AG09309 (cell line): ENCODE measurements at regions not wholly inside any gene's neighbourhood (a gene's known extent, or its start where the extent isn't known, plus 50 kb on each side); places are given as distances from the start of the nearest gene placed in this dataset.

Source experiments
- DNase-seq: peaks from one replicate; pipeline ENCODE4 v3.0.0-alpha.2; 2010; ENCODE audit warnings: low read depth
- H3K4me3 ChIP-seq: 2 replicates; pipeline ENCODE4 v1.5.1; 2011; ENCODE audit warnings: mild to moderate bottlenecking, low read depth, low read length, moderate library complexity; ENCODE audit not compliant: control insufficient read depth
- TF ChIP-seq, protein P1 (sequence below): IDR thresholded peaks from 2 replicates; pipeline ENCODE4 v1.5.1; 2011; ENCODE audit warnings: mild to moderate bottlenecking, low read depth, low read length, inconsistent platforms; ENCODE audit not compliant: insufficient read depth, control insufficient read depth; ENCODE audit errors: missing control alignments

DNA sequence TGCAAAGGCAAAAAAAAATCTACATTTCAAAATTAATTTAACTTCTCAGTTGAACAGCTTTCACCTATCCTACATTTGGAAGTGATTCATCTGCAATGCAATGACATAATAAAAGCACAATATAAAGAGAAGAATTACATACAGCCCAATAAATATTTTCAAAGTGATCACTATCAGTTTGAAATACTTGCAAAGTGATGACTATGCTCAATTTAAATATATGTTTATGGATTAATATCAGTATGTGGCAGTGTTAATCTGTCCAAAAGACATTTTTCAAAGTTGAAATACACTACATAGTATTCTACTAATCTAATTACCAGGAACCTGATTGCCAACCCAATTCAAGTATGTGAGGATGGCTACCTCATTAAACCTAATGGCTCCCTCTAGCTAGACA, 460.7 kb upstream of the ATXN7L3B start:
- TF ChIP-seq, protein P1, sequence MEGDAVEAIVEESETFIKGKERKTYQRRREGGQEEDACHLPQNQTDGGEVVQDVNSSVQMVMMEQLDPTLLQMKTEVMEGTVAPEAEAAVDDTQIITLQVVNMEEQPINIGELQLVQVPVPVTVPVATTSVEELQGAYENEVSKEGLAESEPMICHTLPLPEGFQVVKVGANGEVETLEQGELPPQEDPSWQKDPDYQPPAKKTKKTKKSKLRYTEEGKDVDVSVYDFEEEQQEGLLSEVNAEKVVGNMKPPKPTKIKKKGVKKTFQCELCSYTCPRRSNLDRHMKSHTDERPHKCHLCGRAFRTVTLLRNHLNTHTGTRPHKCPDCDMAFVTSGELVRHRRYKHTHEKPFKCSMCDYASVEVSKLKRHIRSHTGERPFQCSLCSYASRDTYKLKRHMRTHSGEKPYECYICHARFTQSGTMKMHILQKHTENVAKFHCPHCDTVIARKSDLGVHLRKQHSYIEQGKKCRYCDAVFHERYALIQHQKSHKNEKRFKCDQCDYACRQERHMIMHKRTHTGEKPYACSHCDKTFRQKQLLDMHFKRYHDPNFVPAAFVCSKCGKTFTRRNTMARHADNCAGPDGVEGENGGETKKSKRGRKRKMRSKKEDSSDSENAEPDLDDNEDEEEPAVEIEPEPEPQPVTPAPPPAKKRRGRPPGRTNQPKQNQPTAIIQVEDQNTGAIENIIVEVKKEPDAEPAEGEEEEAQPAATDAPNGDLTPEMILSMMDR = no peak
- no peak for DNase-seq
- no peak overlapping the region for H3K4me3 ChIP-seq

DNA sequence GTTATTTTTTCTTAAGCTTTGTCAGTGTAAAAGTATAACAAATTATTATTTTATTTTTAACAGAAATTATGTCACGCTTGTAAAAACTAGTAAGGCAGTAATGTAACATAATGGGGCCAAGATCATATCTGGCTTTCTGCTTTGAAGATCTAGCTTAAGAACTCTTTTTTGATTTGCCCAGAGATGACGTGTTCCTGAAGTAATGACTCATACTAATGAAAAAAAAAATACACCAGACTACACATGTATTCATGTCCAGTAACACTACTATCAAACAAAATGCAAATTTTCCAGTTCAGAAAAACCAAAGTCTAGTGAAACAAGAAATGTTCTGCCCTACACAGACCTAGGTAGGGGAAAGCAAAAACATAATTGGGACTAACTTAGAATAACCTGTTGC, 432.2 kb upstream of the ATXN7L3B start:
- TF ChIP-seq, protein P1 = no peak
- no peak for DNase-seq
- H3K4me3 ChIP-seq = no peak overlapping the region

DNA sequence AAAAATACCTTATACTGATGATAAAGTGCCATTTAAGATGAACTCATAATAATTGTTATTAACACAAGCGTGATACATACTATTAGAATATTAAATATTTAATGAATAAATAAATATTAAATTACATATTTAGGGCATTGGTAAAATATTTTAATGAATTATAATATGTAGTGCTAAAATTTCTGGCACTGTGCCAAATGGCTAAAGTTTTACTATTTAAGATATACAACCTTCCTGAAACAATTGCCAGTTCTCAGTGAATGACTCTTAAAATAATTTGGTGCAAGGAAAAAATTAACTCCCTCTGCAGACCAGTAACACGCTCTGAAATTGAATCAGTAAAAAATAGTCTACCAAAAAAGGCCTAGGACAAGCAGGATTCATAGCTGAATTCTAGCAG, 428.9 kb upstream of the ATXN7L3B start:
- TF ChIP-seq, protein P1 = no peak
- H3K4me3 ChIP-seq = no peak overlapping the region
- no peak for DNase-seq

DNA sequence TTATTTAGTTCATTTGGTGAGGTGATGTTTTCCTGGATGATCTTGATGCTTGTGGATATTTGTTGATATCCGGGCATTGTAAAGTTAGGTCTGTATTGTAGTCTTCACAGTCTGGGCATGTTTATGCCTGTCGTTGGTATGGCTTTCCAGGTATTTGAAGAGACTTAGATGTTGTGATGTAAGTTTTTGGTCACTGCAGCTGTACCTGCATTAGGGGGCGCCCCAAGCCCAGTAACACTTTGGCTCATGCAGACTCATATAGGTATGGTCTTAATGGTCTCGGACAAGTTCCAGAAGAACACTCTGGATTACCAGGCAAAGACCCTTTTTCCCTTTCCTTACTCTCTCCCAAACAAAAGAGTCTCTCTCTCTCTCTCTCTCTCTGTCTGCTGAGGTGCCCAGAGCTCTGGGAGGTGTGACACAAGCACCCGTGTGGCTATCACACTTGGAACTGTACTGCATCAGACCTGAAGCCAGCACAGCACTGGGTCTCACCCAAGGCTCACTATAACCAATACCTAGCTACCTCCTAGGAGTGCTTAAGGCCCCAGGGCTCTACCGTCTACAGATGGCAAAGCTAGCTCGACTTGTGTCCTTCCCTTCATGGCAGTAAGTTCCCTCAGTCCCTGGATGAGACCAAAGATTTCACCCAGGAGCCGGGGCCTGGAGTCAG, 425.8 kb upstream of the ATXN7L3B start:
- TF ChIP-seq, protein P1 = no peak
- H3K4me3 ChIP-seq = no peak overlapping the region
- no peak for DNase-seq

DNA sequence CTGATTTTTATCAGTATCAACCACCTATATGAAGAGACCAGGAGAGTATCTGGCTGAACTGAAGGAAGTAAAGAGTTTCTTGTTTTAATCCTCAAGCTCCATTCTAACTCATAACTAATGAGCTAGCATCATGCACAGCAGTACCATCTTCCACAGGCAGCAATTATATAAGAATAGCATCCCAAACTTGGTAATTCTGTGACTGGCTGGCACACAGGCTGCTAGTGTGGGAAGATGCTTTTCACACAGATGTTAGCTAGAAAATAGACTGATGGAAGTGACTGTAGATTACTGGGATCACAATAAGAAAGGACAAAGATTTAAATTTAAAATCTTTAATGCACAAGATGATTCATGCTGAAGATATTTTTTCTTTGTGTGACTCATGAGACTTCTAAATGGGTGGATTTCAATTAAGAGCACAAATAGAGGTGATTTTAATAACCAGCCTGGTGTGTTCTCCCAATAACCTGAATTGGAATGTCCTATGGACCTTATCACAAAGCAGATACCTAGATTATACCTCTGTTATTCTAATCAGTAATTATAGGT, 417.7 kb upstream of the ATXN7L3B start:
- TF ChIP-seq, protein P1 = no peak
- no peak for DNase-seq
- H3K4me3 ChIP-seq = no peak overlapping the region

DNA sequence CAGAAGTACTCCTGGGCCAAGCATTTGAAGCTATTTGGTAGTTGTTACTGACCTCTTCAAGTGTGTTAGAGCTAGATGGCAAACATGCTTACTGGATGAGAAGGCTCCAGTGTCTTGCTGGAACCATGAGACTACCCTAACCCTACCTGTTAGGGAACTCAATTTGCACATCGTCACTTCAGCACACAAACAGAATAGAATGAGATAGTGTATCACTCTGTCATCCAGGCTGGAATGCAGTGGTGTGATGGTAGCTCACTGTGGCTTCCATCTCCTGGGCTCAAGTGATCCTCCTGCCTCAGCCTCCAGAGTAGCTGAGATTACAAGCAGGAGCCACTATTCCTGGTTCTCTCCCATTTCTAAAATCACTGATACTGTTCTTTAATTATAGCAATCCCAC, 417.0 kb upstream of the ATXN7L3B start:
- DNase-seq = no peak
- H3K4me3 ChIP-seq = no peak overlapping the region
- TF ChIP-seq, protein P1 = no peak

DNA sequence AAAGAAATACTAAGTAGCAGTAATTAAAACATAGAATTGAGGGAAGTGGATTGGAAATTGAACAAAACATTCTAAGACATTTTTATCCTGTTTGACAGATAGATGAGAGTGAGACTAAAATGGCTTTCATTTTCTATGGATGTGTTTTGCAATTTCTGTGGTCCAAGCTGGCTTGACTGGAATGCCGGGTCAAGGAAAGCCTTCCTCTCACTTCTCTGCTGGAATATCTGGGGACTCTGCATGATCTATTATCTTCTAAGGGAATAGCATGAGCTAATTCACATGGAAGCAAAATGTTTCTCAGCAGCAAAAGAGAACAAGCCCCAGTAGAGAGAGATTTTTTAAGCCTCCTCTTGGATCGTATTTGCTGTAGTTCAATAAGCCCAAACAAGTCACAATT, 407.9 kb upstream of the ATXN7L3B start:
- no peak for DNase-seq
- H3K4me3 ChIP-seq = no peak overlapping the region
- TF ChIP-seq, protein P1 = no peak
